ENCODE measurements at regions not wholly inside any gene's neighbourhood (a gene's known extent, or its start where the extent isn't known, plus 50 kb on each side); places are given as distances from the start of the nearest gene placed in this dataset.

GRCh38 chr10:52933748-52934147 is 161.2 kb upstream of the MBL2 start:
- Histone ChIP-seq H3K27ac (no peak overlapping the region), H3K4me2 (no peak overlapping the region), H3K9me3 (no peaks in the 10 kb centered on the region), H3K4me1 (no peaks in the 10 kb centered on the region), H3K4me3 (no peak overlapping the region)
- DNase-seq (ENCODE audit: low read depth in 1 of 2, low spot score in 1 of 2), result no peak
- WGBS (ENCODE audit: missing lambda C conversion rate), result 8% methylated on average over 1 of the region's 1 CpG
- FAIRE-seq, result no peak
- POLR2A ChIA-PET, result no interaction called here
- TF ChIP-seq HEYL (CRISPR knock-in tag; IDR thresholded peaks at IDR 0.05) (no peak), MAFK (IDR thresholded peaks at IDR 0.05; ENCODE audit: partially characterized antibody) (peak; percentile 72)
- CTCF ChIA-PET, result no interaction called here
- ATAC-seq, result no peak

- Histone ChIP-seq H3K4me1 (no peaks in the 10 kb centered on the region), H3K9me3 (no peaks in the 10 kb centered on the region), H3K4me2 (no peak overlapping the region), H3K4me3 (no peak overlapping the region), H3K27ac (no peak overlapping the region)
- FAIRE-seq (no peak), ATAC-seq (no peak), DNase-seq (ENCODE audit: low read depth in 1 of 2, low spot score in 1 of 2) (no peak)
- TF ChIP-seq CHD4 (IDR thresholded peaks at IDR 0.05; ENCODE audit: borderline replicate concordance), result no peak
- no peak for TF ChIP-seq E2F6 (IDR thresholded peaks at IDR 0.05; ENCODE audit: borderline replicate concordance, low read depth)
- TF ChIP-seq RARB (CRISPR knock-in tag; IDR thresholded peaks at IDR 0.05), result no peak
- no peak for TF ChIP-seq NPAS2 (CRISPR knock-in tag; IDR thresholded peaks at IDR 0.05; ENCODE audit: borderline replicate concordance)
- TF ChIP-seq HOXB5 (CRISPR knock-in tag; IDR thresholded peaks at IDR 0.05), result no peak
- no peak for TF ChIP-seq FOSL2 (IDR thresholded peaks at IDR 0.05)
- TF ChIP-seq FOSL2 (CRISPR knock-in tag; IDR thresholded peaks at IDR 0.05), result no peak
- no peak for TF ChIP-seq JUN (IDR thresholded peaks at IDR 0.05)
- TF ChIP-seq KDM1A (IDR thresholded peaks at IDR 0.05; ENCODE audit: low read depth), result no peak
- no peak for TF ChIP-seq SMC3 (IDR thresholded peaks at IDR 0.05)
- TF ChIP-seq CHD2 (IDR thresholded peaks at IDR 0.05; ENCODE audit: low read length, partially characterized antibody), result no peak
- TF ChIP-seq, protein P1, sequence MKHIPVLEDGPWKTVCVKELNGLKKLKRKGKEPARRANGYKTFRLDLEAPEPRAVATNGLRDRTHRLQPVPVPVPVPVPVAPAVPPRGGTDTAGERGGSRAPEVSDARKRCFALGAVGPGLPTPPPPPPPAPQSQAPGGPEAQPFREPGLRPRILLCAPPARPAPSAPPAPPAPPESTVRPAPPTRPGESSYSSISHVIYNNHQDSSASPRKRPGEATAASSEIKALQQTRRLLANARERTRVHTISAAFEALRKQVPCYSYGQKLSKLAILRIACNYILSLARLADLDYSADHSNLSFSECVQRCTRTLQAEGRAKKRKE (CRISPR knock-in tag; IDR thresholded peaks at IDR 0.05; ENCODE audit: low read depth), result no peak
- no peak for TF ChIP-seq BHLHE40 (IDR thresholded peaks at IDR 0.05; ENCODE audit: low read depth, low read length)
- TF ChIP-seq POLR2A (IDR thresholded peaks at IDR 0.05; ENCODE audit: low read length), result no peak
- TF ChIP-seq CBX8 (IDR thresholded peaks at IDR 0.05), result no peak
- TF ChIP-seq TP53 (CRISPR knock-in tag; IDR thresholded peaks at IDR 0.05), result no peak
- no peak for TF ChIP-seq EHF (CRISPR knock-in tag; IDR thresholded peaks at IDR 0.05)
- no peak for TF ChIP-seq HES2 (IDR thresholded peaks at IDR 0.05)
- TF ChIP-seq, protein P2, sequence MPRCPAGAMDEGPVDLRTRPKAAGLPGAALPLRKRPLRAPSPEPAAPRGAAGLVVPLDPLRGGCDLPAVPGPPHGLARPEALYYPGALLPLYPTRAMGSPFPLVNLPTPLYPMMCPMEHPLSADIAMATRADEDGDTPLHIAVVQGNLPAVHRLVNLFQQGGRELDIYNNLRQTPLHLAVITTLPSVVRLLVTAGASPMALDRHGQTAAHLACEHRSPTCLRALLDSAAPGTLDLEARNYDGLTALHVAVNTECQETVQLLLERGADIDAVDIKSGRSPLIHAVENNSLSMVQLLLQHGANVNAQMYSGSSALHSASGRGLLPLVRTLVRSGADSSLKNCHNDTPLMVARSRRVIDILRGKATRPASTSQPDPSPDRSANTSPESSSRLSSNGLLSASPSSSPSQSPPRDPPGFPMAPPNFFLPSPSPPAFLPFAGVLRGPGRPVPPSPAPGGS (IDR thresholded peaks at IDR 0.05), result no peak
- no peak for TF ChIP-seq NR3C1 (IDR thresholded peaks at IDR 0.05)
- ChIA-PET POLR2A (no interaction called here), CTCF (no interaction called here)
- WGBS (ENCODE audit: missing lambda C conversion rate), result 38% methylated on average over 6 of the region's 6 CpGs
Observed at GRCh38 chr10:52927678-52928077, 155.1 kb upstream of the MBL2 start.

DNA sequence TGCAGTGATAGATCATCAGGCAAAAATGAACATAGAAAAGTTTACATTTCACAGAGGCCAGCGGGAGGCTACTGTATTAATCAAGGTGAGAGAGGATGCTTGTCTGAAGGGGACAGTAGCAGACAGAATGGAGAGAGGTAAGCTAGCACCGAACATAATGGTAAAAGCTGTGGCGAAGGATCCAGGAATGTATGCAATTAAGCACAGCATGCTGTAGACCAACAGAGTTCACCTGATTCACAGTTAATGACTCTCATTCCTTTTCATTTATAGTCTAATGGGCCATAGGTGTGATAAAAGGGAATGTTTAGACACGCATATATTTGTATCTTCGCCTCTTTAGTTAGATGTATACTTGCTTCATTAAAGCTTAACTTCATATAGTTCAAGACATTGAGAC is 150.9 kb upstream of the MBL2 start:
- Histone ChIP-seq H3K4me3 (no peak overlapping the region), H3K4me1 (no peaks in the 10 kb centered on the region), H3K27ac (no peak overlapping the region), H3K4me2 (no peak overlapping the region), H3K9me3 (no peaks in the 10 kb centered on the region)
- ChIA-PET POLR2A (no interaction called here), CTCF (no interaction called here)
- 22% methylated on average over 5 of the region's 5 CpGs for WGBS (ENCODE audit: missing lambda C conversion rate)
- ATAC-seq (no peak), DNase-seq (ENCODE audit: low read depth in 1 of 2, low spot score in 1 of 2) (no peak), FAIRE-seq (no peak)
- TF ChIP-seq ZFP36 (IDR thresholded peaks at IDR 0.05; ENCODE audit: borderline replicate concordance, partially characterized antibody) (no peak), HDAC2 (IDR thresholded peaks at IDR 0.05) (no peak), RAD21 (conservative IDR thresholded peaks at IDR 0.05 in 1 of 2, IDR thresholded peaks at IDR 0.05 in 1 of 2) (no peak), CBX2 (IDR thresholded peaks at IDR 0.05; ENCODE audit: borderline replicate concordance, low read depth) (no peak), BHLHE40 (IDR thresholded peaks at IDR 0.05; ENCODE audit: low read depth, low read length) (no peak), ZSCAN20 (CRISPR knock-in tag; IDR thresholded peaks at IDR 0.05) (no peak), E2F6 (IDR thresholded peaks at IDR 0.05; ENCODE audit: borderline replicate concordance, low read depth) (no peak), KDM1A (IDR thresholded peaks at IDR 0.05; ENCODE audit: low read depth) (no peak), EP300 (IDR thresholded peaks at IDR 0.05) (no peak), SMC3 (IDR thresholded peaks at IDR 0.05) (no peak), NR3C1 (IDR thresholded peaks at IDR 0.05) (no peak)
- TF ChIP-seq, protein P3, sequence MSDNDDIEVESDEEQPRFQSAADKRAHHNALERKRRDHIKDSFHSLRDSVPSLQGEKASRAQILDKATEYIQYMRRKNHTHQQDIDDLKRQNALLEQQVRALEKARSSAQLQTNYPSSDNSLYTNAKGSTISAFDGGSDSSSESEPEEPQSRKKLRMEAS (IDR thresholded peaks at IDR 0.05), result no peak
- TF ChIP-seq, protein P4, sequence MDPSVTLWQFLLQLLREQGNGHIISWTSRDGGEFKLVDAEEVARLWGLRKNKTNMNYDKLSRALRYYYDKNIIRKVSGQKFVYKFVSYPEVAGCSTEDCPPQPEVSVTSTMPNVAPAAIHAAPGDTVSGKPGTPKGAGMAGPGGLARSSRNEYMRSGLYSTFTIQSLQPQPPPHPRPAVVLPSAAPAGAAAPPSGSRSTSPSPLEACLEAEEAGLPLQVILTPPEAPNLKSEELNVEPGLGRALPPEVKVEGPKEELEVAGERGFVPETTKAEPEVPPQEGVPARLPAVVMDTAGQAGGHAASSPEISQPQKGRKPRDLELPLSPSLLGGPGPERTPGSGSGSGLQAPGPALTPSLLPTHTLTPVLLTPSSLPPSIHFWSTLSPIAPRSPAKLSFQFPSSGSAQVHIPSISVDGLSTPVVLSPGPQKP (IDR thresholded peaks at IDR 0.05; ENCODE audit: low read depth, low read length), result no peak
- TF ChIP-seq, protein P2 (IDR thresholded peaks at IDR 0.05), result no peak

Measured in A549 (cell line).